Small intestine (tissue), 7 donors: ENCODE measurements at regions not wholly inside any gene's neighbourhood (a gene's known extent, or its start where the extent isn't known, plus 50 kb on each side); places are given as distances from the start of the nearest gene placed in this dataset.
A peak's percentile ranks its signal among the peaks of the same experiment; 100 is the strongest.

Experiments
- DNase-seq, 2 donors: peaks; one replicate each; pipeline versions ENCODE4 v3.0.0 to v3.0.0-alpha.2; 2013
- FAIRE-seq: peaks from 2 replicates; lab custom pipeline; 2012; peaks lifted over from hg19 to GRCh38; lab: Jason Lieb, UNC
- H3K27ac ChIP-seq, 3 donors: one replicate each; pipeline ENCODE4 v1.5.1; 2013; ENCODE audit warnings: low read length in 2 of 3, mild to moderate bottlenecking in 2 of 3, control low read depth in 1 of 3, inconsistent platforms in 1 of 3, low read depth in 1 of 3, moderate library complexity in 1 of 3
- H3K27me3 ChIP-seq, 3 donors: one replicate each; pipeline ENCODE4 v1.6.1; 2013; ENCODE audit warnings: low read length in 3 of 3, inconsistent platforms in 1 of 3; ENCODE audit not compliant: control insufficient read depth in 3 of 3, insufficient read depth in 3 of 3
- H3K36me3 ChIP-seq, 3 donors: one replicate each; pipeline ENCODE4 v1.6.1; 2013; ENCODE audit warnings: low read length in 3 of 3, inconsistent platforms in 1 of 3, low read depth in 1 of 3, mild to moderate bottlenecking in 1 of 3, moderate library complexity in 1 of 3; ENCODE audit not compliant: control insufficient read depth in 3 of 3, insufficient read depth in 2 of 3
- H3K4me1 ChIP-seq, 3 donors: one replicate each; pipeline ENCODE4 v1.6.1; 2013; ENCODE audit warnings: low read length in 2 of 3, inconsistent platforms in 1 of 3, low read depth in 1 of 3, mild to moderate bottlenecking in 1 of 3, moderate library complexity in 1 of 3; ENCODE audit not compliant: control insufficient read depth in 3 of 3, insufficient read depth in 2 of 3
- H3K4me3 ChIP-seq, 3 donors: one replicate each; pipeline ENCODE4 v1.5.1; 2013; ENCODE audit warnings: low read length in 3 of 3, control low read depth in 1 of 3, inconsistent platforms in 1 of 3, low read depth in 1 of 3, mild to moderate bottlenecking in 1 of 3, moderate library complexity in 1 of 3
- H3K9me3 ChIP-seq, 2 donors: one replicate each; pipeline ENCODE4 v1.6.1; 2013; ENCODE audit warnings: low read depth in 1 of 2, low read length in 1 of 2; ENCODE audit not compliant: control insufficient read depth in 2 of 2, insufficient read depth in 1 of 2
- WGBS, 3 donors: extraction: QIAGEN DNeasy Blood & Tissue Kit; methylation state at CpG; one replicate each; pipeline ENCODE4 v1.1.7; 2013; 5-methylcytosine and 5-hydroxymethylcytosine counted together
- donor health status: healthy with polysubstance abuse.
- donor health status: control.
- donor health status: control.
- donor health status: Bipolar disorder and iron deficiency.
- donor health status: healthy.

- Histone ChIP-seq H3K4me1 (peaks cover 0 to 5% (median 0%) of the 10 kb centered on the region in 3 donors), H3K4me3 (no peak overlapping the region), H3K36me3 (no peaks in the 10 kb centered on the region), H3K27me3 (peaks cover 0 to 4% (median 0%) of the 10 kb centered on the region in 3 donors), H3K27ac (no peak overlapping the region), H3K9me3 (no peaks in the 10 kb centered on the region)
- FAIRE-seq (no peak), DNase-seq (peak; percentile 7 to 18)
- WGBS, 3 donors: 26 to 74% (median 41%) methylated on average over 4 of the region's 4 CpGs
These were observed 270.6 kb downstream of the PBX3 start for GRCh38 chr9:126017758-126018157.

GRCh38 chr9:126020836-126021235 lies 273.7 kb downstream of the PBX3 start:
- Histone ChIP-seq H3K9me3 (no peaks in the 10 kb centered on the region), H3K4me1 (peaks cover 0 to 5% (median 0%) of the 10 kb centered on the region in 3 donors), H3K27me3 (no peaks in the 10 kb centered on the region), H3K36me3 (no peaks in the 10 kb centered on the region), H3K4me3 (no peak overlapping the region), H3K27ac (no peak overlapping the region)
- WGBS, 3 donors: 86 to 89% (median 89%) methylated on average over 15 of the region's 15 CpGs
- FAIRE-seq (no peak), DNase-seq (no peak)

GRCh38 chr9:126023962-126024361 lies 276.8 kb downstream of the PBX3 start:
- DNase-seq: no peak
- WGBS, 3 donors: 91 to 97% (median 91%) methylated on average over 15 of the region's 15 CpGs

GRCh38 chr9:126024581-126025230 lies 277.5 kb downstream of the PBX3 start:
- DNase-seq (no peak), FAIRE-seq (no peak)

More at GRCh38 chr9:126023962-126024361, 276.8 kb downstream of the PBX3 start:
- peaks cover 0 to 5% of the 10 kb centered on the region in 2 donors for H3K9me3 ChIP-seq
- H3K4me3 ChIP-seq: no peak overlapping the region
- H3K27me3 ChIP-seq: no peaks in the 10 kb centered on the region
- FAIRE-seq: no peak
- no peaks in the 10 kb centered on the region for H3K36me3 ChIP-seq
- H3K27ac ChIP-seq: no peak overlapping the region
- peaks cover 0 to 5% (median 0%) of the 10 kb centered on the region in 3 donors for H3K4me1 ChIP-seq

DNA sequence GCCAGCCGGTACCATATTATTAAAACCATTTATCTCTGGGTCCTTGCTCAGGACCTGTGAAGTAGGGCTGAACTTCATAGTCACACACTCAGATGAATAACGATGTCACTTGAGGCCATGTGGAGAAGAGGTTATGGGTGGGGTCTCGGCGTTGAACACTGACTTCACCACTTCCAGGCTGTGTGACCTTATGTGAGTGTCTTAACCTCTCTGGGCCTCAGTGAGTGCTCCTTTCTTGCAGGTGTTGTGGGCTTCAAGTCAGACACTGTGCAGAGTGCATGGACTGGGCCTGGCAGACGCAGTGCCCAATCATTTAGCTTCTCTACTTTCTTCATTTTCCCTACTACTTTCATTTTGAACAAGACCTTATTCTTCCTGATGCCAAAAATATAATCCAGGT lies 278.8 kb downstream of the PBX3 start:
- H3K4me1 ChIP-seq: peaks cover 0 to 5% (median 0%) of the 10 kb centered on the region in 3 donors
- H3K4me3 ChIP-seq: no peak overlapping the region
- WGBS, 3 donors: 78 to 84% (median 79%) methylated on average over 5 of the region's 5 CpGs
- H3K27me3 ChIP-seq: no peaks in the 10 kb centered on the region
- no peak for DNase-seq
- H3K9me3 ChIP-seq: peaks cover 0 to 5% of the 10 kb centered on the region in 2 donors
- H3K27ac ChIP-seq: no peak overlapping the region
- no peak for FAIRE-seq
- H3K36me3 ChIP-seq: no peaks in the 10 kb centered on the region

More at GRCh38 chr9:126024581-126025230, 277.5 kb downstream of the PBX3 start:
- Histone ChIP-seq H3K36me3 (no peaks in the 10 kb centered on the region), H3K27me3 (no peaks in the 10 kb centered on the region), H3K4me3 (no peak overlapping the region), H3K4me1 (peaks cover 0 to 5% (median 0%) of the 10 kb centered on the region in 3 donors), H3K9me3 (peaks cover 0 to 5% of the 10 kb centered on the region in 2 donors), H3K27ac (no peak overlapping the region)
- WGBS, 3 donors: 67 to 86% (median 78%) methylated on average over 13 of the region's 13 CpGs

- H3K27me3 ChIP-seq: no peaks in the 10 kb centered on the region
- FAIRE-seq (no peak), DNase-seq (peak; percentile 47 to 65)
- H3K27ac ChIP-seq: no peak overlapping the region
- H3K9me3 ChIP-seq: peaks cover 0 to 5% of the 10 kb centered on the region in 2 donors
- H3K36me3 ChIP-seq: no peaks in the 10 kb centered on the region
- WGBS, 3 donors: 9 to 40% (median 37%) methylated on average over 5 of the region's 5 CpGs
- peaks cover 0 to 5% (median 0%) of the 10 kb centered on the region in 3 donors for H3K4me1 ChIP-seq
- H3K4me3 ChIP-seq: no peak overlapping the region
These were observed 280.4 kb downstream of the PBX3 start for GRCh38 chr9:126027566-126027965.

DNA sequence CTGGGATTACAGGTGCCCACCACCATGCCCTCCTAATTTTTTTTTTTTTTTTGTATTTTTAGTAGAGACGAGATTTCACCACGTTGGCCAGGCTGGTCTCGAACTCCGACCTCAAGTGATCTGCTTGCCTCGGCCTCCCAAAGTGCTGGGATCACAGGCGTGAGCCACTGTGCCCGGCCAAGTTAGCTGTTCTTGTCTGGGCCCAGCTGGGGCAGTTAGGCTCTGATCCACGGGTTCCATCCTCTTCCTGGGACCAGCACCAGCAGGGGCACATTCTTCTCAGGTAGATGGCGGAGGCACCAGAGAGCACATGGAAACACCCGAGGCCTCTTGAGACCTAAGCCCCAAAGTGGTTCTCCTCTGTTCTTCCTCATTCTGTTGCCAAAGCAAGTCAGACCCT lies 281.6 kb downstream of the PBX3 start:
- no peak overlapping the region for H3K4me3 ChIP-seq
- no peak overlapping the region for H3K27ac ChIP-seq
- no peaks in the 10 kb centered on the region for H3K36me3 ChIP-seq
- H3K9me3 ChIP-seq: peaks cover 0 to 5% of the 10 kb centered on the region in 2 donors
- peaks cover 0 to 5% (median 0%) of the 10 kb centered on the region in 3 donors for H3K4me1 ChIP-seq
- H3K27me3 ChIP-seq: peaks cover 0 to 3% (median 0%) of the 10 kb centered on the region in 3 donors
- WGBS, 3 donors: 88 to 94% (median 90%) methylated on average over 10 of the region's 10 CpGs
- DNase-seq: no peak
- no peak for FAIRE-seq

GRCh38 chr9:126030716-126031115 lies 283.5 kb downstream of the PBX3 start:
- Histone ChIP-seq H3K4me1 (peaks cover 0 to 5% (median 0%) of the 10 kb centered on the region in 3 donors), H3K36me3 (no peaks in the 10 kb centered on the region), H3K27me3 (peaks cover 0 to 3% (median 0%) of the 10 kb centered on the region in 3 donors), H3K4me3 (no peak overlapping the region), H3K9me3 (peaks cover 0 to 5% of the 10 kb centered on the region in 2 donors), H3K27ac (no peak overlapping the region)
- WGBS, 3 donors: 77 to 79% (median 77%) methylated on average over 6 to 7 of the region's 7 CpGs
- FAIRE-seq: no peak
- DNase-seq: no peak
